ENCODE measurements at regions not wholly inside any gene's neighbourhood (a gene's known extent, or its start where the extent isn't known, plus 50 kb on each side); places are given as distances from the start of the nearest gene placed in this dataset.

DNA sequence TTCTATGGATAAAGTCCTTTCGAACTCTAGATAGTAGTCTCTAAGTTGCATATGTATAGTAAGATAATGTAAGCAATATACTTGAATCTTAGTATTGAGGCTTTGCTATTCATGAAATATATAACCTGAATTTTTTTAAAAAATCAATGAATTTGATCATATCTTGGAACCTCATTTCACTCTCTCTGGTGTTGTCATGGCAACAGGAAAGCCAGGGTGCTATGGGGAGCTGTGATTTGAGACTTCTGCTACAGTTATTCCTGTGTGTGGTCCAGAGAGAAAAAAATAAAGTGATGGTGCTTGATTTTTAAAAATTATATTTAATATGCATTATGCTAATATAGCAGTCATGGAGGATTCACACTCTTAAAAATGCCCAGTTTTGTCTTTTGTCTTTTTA lies 508.0 kb downstream of the SNAPC1 start:
- DNase-seq (ENCODE audit: low read depth), result no peak
- no peak for TF ChIP-seq CTCF (IDR thresholded peaks at IDR 0.05; ENCODE audit: insufficient read depth, low read depth, low read length, missing control alignments)
- no peak overlapping the region for H3K4me3 ChIP-seq (ENCODE audit: low read depth, low read length)

- no peak for DNase-seq (ENCODE audit: low read depth)
- TF ChIP-seq CTCF (IDR thresholded peaks at IDR 0.05; ENCODE audit: insufficient read depth, low read depth, low read length, missing control alignments), result no peak
- H3K4me3 ChIP-seq (ENCODE audit: low read depth, low read length), result no peak overlapping the region
Observed at GRCh38 chr14:62280366-62280765, 518.1 kb downstream of the SNAPC1 start.

DNA sequence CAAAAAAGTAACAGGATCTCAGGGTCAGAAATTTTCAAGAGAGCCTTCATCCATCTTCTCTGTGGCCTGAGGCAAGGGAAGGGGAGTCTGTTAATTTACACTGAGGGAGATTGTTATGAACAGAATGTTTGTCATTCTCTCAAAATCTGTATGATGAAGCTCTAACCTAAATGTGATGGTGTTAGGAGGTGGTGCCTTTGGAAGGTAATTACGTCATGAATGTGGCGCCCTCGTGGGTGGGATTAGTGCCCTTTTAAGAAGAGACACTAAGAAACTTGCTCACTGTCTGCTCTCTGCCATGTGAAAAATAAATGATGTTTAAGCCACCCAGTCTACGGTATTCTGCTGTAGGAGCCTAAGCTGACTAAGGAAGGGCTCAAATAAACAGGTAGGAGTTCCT lies 521.6 kb downstream of the SNAPC1 start:
- H3K4me3 ChIP-seq (ENCODE audit: low read depth, low read length), result no peak overlapping the region
- no peak for DNase-seq (ENCODE audit: low read depth)
- no peak for TF ChIP-seq CTCF (IDR thresholded peaks at IDR 0.05; ENCODE audit: insufficient read depth, low read depth, low read length, missing control alignments)

DNA sequence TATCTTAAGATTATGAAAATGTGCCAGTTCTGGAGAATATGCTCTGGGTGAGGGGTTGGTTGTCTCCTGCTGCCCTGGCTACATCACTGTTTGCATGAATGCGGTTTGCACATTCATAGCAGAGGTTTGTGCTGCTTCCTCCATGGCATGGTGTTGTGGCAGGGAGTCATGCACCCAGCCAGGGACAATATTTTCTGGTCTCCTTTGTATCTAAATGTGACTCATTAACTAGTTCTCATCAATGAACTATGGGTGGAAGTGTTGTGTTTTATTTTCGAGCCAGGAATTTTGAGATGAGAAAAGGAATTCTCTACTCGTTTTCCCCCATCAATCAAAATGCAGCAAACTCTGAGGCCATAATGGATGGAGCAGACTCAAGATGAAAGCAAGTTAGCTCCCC lies 527.3 kb downstream of the SNAPC1 start:
- no peak for TF ChIP-seq CTCF (IDR thresholded peaks at IDR 0.05; ENCODE audit: insufficient read depth, low read depth, low read length, missing control alignments)
- no peak overlapping the region for H3K4me3 ChIP-seq (ENCODE audit: low read depth, low read length)
- no peak for DNase-seq (ENCODE audit: low read depth)

- no peak for TF ChIP-seq CTCF (IDR thresholded peaks at IDR 0.05; ENCODE audit: insufficient read depth, low read depth, low read length, missing control alignments)
- no peak for DNase-seq (ENCODE audit: low read depth)
- no peak overlapping the region for H3K4me3 ChIP-seq (ENCODE audit: low read depth, low read length)
Observed at GRCh38 chr14:62301080-62301479, 538.9 kb downstream of the SNAPC1 start.

- DNase-seq (ENCODE audit: low read depth), result no peak
- no peak for TF ChIP-seq CTCF (IDR thresholded peaks at IDR 0.05; ENCODE audit: insufficient read depth, low read depth, low read length, missing control alignments)
- no peak overlapping the region for H3K4me3 ChIP-seq (ENCODE audit: low read depth, low read length)
Observed at GRCh38 chr14:62301911-62302310, 539.7 kb downstream of the SNAPC1 start.

DNA sequence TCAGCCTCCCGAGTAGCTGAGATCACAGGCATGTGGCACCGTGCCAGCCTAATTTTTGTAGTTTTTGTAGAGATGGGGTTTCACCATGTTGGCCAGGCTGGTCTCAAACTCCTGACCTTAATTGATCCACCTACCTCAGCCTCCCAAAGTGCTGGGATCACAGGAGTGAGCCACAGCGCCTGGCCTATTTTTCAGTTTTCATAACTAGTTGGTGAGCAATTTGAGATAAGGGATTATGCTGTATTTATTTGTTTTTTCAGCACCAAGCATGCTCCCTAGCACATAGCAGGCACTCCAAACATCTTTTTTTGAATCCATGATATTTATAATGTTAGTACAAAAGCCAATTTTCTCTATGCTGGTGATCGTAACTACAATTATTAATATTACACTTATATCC lies 541.2 kb downstream of the SNAPC1 start:
- no peak for TF ChIP-seq CTCF (IDR thresholded peaks at IDR 0.05; ENCODE audit: insufficient read depth, low read depth, low read length, missing control alignments)
- no peak for DNase-seq (ENCODE audit: low read depth)
- H3K4me3 ChIP-seq (ENCODE audit: low read depth, low read length), result no peak overlapping the region

Measured in GM12865 (cell line).